ENCODE measurements at regions not wholly inside any gene's neighbourhood (a gene's known extent, or its start where the extent isn't known, plus 50 kb on each side); places are given as distances from the start of the nearest gene placed in this dataset.

DNA sequence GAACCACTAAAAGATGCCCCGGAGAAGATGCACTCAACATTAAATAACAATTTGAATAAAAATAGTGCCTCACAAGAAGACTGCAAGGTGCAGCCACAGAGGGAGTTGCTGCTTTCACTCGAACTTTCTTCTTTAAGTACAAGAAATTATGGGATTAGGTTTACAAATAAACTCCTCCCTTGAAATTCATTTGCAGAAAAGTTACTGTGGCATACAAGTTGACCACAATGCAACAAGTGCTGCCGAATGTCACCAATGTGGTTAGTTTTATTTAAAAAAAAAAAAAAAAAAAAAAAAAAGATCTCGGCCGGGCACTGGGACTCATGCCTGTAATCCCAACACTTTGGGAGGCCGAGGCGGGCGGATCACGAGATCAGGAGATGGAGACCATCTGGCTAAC is 76.8 kb upstream of the RAB4A start:
- no peak for DNase-seq

GRCh38 chr1:229195246-229195645 is 75.7 kb upstream of the RAB4A start:
- DNase-seq: no peak

- no peak for DNase-seq
Observed at GRCh38 chr1:229196404-229197264, 74.3 kb upstream of the RAB4A start.

- DNase-seq: no peak
Observed at GRCh38 chr1:229197265-229197585, 73.7 kb upstream of the RAB4A start.

- DNase-seq: no peak
Observed at GRCh38 chr1:229199261-229200243, 71.4 kb upstream of the RAB4A start.

DNA sequence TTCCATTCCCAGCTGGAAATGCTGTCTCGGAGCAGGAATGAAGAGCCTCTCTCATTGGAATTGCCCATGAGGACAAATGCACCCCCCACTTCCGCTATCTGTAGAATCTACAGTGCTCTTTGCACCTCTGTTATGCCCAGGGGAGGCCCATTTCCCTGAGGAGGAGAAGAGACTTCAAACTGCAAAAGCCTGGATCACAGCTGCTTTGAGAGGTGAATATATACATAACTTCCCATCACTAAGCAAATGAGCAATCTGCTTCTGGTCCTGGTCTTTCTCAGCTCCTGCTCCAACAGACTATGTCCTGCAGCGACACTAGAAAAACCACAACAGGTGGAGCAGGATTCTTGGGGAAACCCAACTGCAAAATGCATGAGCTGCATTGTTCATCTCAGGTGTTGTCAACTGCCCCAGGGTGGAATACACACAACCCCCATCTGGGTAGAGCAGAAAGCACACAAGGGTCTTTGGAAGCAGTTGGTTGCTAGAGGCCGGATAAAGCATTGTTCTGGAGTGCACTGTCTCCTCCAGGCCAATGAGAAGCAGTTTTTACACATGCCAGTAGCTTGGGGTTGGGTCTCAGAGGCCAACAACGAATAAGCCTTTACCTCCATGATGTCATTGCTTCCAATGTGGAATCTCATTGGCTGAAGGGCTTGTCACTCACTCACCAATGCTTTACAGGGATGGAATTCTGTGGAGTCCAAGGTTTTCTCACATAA is 67.7 kb upstream of the RAB4A start:
- DNase-seq: no peak

GRCh38 chr1:229203991-229204632 is 66.8 kb upstream of the RAB4A start:
- no peak for DNase-seq

GRCh38 chr1:229204921-229205777 is 65.8 kb upstream of the RAB4A start:
- peak; percentile 65 to 87 for DNase-seq

DNA sequence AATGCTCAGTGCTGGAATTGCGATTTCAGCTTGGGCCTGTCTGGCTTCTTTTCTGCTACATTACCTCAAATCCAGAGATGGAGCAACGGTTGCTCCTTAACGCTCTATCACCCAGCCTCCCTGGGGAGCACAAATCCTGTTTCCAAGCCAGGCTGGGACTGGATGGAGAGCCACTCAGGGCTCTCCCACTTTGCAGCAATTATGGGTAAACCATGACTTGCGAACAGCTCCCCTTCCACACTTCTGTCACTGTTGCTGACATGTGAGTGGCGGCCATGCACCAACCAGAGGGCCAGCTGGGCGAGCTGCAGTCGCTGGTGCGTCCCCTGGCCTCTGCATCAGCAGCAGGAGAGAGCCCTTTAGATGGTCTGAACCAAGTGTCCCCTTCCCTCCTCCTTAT is 65.1 kb upstream of the RAB4A start:
- peak; percentile 44 to 78 for DNase-seq

DNA sequence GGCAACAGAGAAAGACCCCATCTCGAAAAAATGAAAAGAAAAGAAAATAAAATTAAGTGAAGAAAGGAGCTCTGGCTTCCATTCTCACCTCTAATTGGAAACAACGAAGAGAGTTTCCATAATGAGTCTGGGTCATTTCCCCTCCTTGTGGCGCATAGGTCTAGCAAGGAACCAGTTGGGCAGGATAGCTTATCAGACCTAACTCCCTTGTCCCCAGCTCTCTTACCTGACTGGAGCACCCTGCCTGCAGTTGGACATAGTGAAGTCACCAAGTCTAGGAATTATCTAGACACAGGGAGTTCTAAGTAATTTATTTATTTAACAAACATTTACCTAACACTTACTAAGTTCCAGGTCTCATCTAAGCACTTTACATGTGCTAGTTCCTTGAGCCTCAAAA is 63.0 kb upstream of the RAB4A start:
- no peak for DNase-seq

GRCh38 chr1:229208481-229208880 is 62.4 kb upstream of the RAB4A start:
- DNase-seq: no peak

DNA sequence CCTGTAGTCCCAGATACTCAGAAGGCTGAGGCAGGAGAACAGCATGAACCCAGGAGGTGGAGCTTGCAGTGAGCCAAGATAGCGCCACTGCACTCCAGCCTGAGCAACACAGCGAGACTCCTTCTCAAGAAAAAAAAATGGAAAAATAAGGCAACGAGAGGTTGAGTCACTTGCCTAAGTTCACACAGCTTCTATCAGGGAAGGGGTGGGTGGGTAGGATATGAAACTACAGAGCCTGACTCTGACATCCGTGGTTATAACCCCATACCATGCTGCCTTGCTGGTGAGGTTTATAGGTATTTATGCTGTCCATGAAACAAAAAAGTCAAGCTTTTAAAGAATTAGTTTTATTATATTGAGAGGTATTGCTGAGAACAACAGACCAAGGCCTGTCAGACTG is 61.5 kb upstream of the RAB4A start:
- DNase-seq: no peak

DNA sequence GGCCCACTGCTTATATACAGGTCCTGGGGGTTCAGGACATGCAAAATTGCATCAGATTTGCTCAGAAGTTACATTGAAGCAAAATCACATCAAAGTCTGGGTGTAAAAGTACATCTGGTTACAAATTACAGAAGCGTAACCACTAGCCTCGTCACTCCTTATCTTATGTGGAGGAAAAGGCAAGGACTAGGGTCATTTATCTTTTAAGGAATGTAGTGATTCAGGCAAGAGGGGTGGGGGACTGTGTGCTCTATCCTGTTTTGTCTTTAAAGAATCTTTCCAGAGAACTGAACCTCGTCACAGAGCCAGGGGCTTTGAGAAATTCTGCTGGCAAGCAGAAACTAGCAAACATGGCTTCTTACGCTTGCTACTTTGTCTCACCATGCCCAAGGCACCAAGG is 61.1 kb upstream of the RAB4A start:
- no peak for DNase-seq

DNA sequence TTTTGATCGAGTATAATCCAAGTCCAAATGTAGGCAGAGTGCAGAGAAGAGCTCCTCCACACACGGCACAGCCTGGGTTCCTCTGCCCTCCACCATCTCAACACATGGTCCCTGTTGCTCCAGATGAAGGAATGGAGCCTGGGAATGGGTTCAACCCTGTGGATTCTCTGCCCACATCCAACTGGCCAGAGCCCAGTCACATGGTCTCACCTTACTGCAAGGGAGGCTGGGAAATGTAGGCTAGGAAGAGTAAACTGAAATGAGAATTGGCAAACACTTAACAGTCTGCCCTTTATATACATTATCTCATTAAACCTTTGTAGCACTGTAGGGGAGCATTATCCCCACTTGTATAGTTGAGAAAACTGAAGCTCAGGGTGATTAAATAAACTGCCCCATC is 60.1 kb upstream of the RAB4A start:
- no peak for DNase-seq

DNA sequence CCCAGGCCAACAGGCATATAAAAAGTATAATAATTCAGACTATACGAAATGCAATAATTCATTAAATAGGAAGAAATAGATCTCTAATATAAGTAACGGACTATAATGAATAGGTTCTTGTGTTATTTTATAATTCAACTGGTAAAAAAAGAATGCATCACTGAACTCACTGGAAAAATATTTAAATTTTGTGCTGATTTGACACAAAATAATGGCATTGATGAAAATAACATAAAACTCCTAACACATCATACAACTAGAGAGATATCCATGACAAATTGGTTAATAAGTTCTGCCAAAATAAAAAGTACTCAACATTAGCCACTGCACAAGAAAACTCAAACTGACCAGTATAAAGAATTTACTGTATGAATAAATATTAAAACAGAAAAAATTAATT is 57.1 kb upstream of the RAB4A start:
- no peak for DNase-seq

- DNase-seq: no peak
Observed at GRCh38 chr1:229217716-229218115, 53.2 kb upstream of the RAB4A start.

DNA sequence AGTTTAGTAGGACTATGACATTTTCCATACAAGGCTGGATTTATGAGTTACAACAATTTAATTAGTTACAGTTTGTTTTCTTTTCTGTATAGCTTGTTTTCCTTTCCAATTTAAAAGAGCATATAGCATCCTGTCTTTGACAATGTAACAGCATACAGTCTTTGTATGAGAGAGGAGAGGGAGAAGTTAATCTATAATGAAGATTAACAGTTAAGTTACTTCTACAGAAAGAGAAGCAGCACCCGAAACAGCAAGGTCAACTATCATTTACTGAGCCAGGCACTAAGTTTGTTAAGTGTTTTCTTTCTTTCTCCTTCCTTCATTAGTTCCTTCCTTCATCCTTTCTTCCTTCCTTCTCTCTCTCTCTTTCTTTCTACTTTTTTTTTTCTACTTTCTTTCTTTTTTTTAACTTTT is 52.3 kb upstream of the RAB4A start:
- DNase-seq: no peak

DNA sequence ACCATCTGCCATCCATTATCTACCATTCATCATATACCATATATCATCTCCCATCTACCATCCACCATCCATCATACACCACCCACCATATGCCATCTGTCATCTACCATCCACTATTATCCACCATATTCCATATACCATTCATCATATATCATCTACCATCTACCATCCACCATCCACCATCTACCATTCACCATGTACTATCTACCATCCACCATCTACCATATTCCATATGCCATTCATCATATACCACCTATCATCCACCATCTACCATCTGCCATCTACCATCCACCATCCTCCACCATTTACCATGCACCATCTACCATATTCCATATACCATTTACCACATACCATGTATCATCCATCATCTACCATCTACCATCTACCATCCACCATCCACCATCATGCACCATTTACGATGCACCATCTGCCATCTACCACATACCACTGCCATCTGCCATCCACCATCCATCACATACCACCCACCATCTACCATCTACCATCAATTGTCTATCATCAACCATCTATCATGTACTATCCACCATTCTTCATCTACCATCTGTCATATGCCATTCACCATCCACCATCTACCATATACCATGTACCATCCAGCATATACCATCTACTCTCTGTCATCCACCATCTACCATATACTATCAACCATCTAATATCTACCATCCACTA is 50.6 kb upstream of the RAB4A start:
- no peak for DNase-seq

DNA sequence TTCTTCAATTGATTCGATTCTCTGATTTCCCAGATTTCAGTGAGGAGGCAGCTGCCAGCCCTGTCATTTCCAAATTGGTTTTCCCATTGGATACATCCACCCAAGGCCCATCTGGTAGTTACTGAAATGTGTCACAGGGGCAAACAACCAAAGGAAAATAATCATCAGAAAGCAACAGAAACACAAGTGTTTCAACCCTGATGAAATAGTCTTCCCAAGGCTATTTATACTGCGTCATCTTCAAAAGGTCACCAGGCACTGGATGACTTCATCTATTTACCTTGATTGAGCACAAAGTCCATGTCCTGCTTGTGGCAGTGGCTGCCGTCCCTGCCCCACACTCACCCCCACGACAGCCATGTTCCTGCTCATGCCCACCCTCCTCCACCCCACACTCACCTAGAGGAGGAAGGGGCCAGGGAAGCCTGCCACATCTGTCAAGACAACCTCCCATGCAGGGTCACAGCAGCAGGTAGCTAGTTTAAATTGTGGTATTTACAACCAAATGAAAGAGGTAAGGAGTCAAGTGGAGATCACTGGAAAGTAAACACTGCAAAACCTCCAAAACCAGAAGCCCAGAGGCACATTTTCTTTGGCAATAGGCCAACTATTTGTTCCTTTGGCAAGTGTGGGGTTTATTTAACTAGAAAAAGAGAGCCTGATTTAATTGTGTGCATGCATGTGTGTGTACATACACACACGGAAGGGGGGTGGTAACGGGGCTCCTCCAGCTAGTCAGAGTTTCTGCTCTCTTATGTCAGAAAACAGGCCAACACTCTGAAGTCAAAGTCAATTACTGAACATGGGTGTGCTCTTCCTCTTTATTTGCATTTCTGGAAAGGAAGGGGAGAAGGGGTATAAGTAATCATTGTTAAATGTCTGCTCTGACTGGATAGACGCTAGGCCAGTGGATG is 49.5 kb upstream of the RAB4A start:
- DNase-seq: no peak
